Heart right ventricle (tissue), 16 donors: ENCODE measurements at regions not wholly inside any gene's neighbourhood (a gene's known extent, or its start where the extent isn't known, plus 50 kb on each side); places are given as distances from the start of the nearest gene placed in this dataset.
A peak's percentile ranks its signal among the peaks of the same experiment; 100 is the strongest.

ENCODE experiments used
- ATAC-seq, 8 donors: fragments of 200-7000 bp; cut with Tn5 transposase; one replicate each; pipeline ENCODE4 v1.9.1; 2020; ENCODE audit warnings: mild to moderate bottlenecking in 8 of 8, moderate library complexity in 8 of 8, moderate number of reproducible peaks in 1 of 8
- DNase-seq, 2 donors: peaks; one replicate each; pipeline ENCODE4 v3.0.0-alpha.2; 2020
- H3K27ac ChIP-seq, 10 donors: fragments of 200-600 bp; sonication (generic) in 2 of 10; one replicate each; pipeline versions ENCODE4 v1.5.0 to v1.8.0; 2020 to 2022; ENCODE audit warnings: mild to moderate bottlenecking in 3 of 10
- H3K27me3 ChIP-seq, 7 donors: fragments of 200-600 bp; one replicate each; pipeline ENCODE4 v1.8.0; 2021 to 2022; ENCODE audit warnings: mild to moderate bottlenecking in 2 of 7
- H3K36me3 ChIP-seq, 9 donors: fragments of 200-600 bp; sonication (generic) in 1 of 9; one replicate each; pipeline versions ENCODE4 v1.5.0 to v1.8.0; 2020 to 2022; ENCODE audit warnings: mild to moderate bottlenecking in 2 of 9
- H3K4me1 ChIP-seq, 9 donors: fragments of 200-600 bp; sonication (generic) in 1 of 9; one replicate each; pipeline versions ENCODE4 v1.5.0 to v1.8.0; 2020 to 2022; ENCODE audit warnings: mild to moderate bottlenecking in 4 of 9
- H3K4me3 ChIP-seq, 10 donors: fragments of 200-600 bp; sonication (generic) in 2 of 10; one replicate each; pipeline versions ENCODE4 v1.5.0 to v1.8.0; 2020 to 2022; ENCODE audit warnings: mild to moderate bottlenecking in 7 of 10, moderate library complexity in 2 of 10
- H3K9me3 ChIP-seq, 11 donors: fragments of 200-600 bp in 10 of 11; sonication (generic) in 2 of 11; one replicate each; pipeline versions ENCODE4 v1.5.0 to v1.8.0; 2013 to 2022; ENCODE audit warnings: mild to moderate bottlenecking in 2 of 11, control low read depth in 1 of 11, moderate library complexity in 1 of 11
- WGBS, 2 donors: extraction: QIAGEN DNeasy Blood & Tissue Kit; methylation state at CpG; one replicate each; pipeline ENCODE4 v1.1.7; 2013; ENCODE audit warnings: inconsistent platforms in 1 of 2; 5-methylcytosine and 5-hydroxymethylcytosine counted together
- intact Hi-C, 10 donors: fragments of 100-400 bp; cut with DNase I; formaldehyde crosslinking; loops; one replicate each; pipeline versions ENCODE4 v1.11.1 to v1.14.2; 2022
- TF ChIP-seq, protein P1 (sequence below), 9 donors: fragments of 200-600 bp; sonication (generic) in 2 of 9; IDR thresholded peaks; one replicate each; pipeline versions ENCODE4 v1.5.0 to v1.8.0; 2021 to 2022; ENCODE audit warnings: antibody characterized with exemption in 9 of 9, mild to moderate bottlenecking in 5 of 9, moderate library complexity in 1 of 9
- donor health status: Arrhythmogenic right ventricular cardiomyopathy.
- donor health status: ischemic (EF 13 %, LVEDD 7.1; RV severe dilation, severe dysfunction).
- donor health status: healthy with polysubstance abuse.
- donor health status: DM: no; HTN: yes; CAD: no.
- donor health status: DM: no; HTN: no; CAD: no.
- donor health status: ischemic (EF 25% LVEDD 6.9; RV normal size, moderate dysfunction).
- donor health status: ischemic (EF 25% LVEDD 5.7; RV mildly dilated, moderate dysfunction).
- donor health status: healthy.
- donor health status: DM: yes; HTN: yes; CAD: no.
- donor health status: Ischemic cardiomyopathy.
- donor health status: ischemic (EF 35%, LVEDD 5.7; RV mildly dilated, moderate dysfunction).
- donor health status: nonischemic (EF 11% LVEDD 7.7; RV severe dilation, severe dysfunction).
- donor health status: DM: yes; HTN: yes; CAD: no.
- donor health status: PGD.
- donor health status: ischemic (EF 29% LVEDD 5.4; RV normal size, mild dysfunction).
- donor health status: nonischemic (EF 23%, LVEDD 6.1; RV moderate dilation, normal function).

DNA sequence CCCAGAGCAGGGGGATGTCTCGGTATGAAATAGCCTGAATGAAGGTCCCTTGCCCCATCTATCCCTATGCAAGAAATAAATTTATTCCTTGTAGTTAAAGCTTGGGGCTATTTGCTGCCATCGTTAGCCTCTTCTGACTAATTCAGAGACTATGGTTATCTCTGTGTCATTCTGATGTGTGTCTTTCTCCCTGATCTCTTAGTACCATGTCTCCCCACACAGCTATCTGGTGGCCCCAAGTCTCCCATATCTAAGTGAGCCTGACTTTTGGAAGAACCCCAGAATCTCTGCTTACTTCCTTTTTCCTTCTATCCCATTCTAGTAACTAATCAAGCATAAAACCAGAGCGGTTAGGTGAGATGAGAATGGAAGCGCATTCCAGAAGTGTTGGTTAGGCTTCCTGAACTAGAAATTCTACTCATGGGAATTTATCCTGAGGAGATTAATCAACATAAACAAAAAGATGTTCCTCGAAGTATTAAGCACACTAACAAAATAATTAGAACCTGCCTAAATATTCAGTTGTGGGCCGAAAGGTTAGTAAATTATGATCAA lies 71.4 kb upstream of the BMAL1 start:
- ATAC-seq (no peak), DNase-seq (no peak)
- TF ChIP-seq, protein P1, sequence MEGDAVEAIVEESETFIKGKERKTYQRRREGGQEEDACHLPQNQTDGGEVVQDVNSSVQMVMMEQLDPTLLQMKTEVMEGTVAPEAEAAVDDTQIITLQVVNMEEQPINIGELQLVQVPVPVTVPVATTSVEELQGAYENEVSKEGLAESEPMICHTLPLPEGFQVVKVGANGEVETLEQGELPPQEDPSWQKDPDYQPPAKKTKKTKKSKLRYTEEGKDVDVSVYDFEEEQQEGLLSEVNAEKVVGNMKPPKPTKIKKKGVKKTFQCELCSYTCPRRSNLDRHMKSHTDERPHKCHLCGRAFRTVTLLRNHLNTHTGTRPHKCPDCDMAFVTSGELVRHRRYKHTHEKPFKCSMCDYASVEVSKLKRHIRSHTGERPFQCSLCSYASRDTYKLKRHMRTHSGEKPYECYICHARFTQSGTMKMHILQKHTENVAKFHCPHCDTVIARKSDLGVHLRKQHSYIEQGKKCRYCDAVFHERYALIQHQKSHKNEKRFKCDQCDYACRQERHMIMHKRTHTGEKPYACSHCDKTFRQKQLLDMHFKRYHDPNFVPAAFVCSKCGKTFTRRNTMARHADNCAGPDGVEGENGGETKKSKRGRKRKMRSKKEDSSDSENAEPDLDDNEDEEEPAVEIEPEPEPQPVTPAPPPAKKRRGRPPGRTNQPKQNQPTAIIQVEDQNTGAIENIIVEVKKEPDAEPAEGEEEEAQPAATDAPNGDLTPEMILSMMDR (IDR thresholded peaks at IDR 0.05) = no peak
- Histone ChIP-seq H3K27me3 (no peaks in the 10 kb centered on the region), H3K9me3 (peaks cover 0 to 6% (median 0%) of the 10 kb centered on the region in 11 donors), H3K36me3 (no peaks in the 10 kb centered on the region), H3K4me3 (no peak overlapping the region), H3K4me1 (peaks cover 0 to 31% (median 7%) of the 10 kb centered on the region in 9 donors), H3K27ac (no peak overlapping the region)
- intact Hi-C loops = no loop called here
- whole genome bisulfite sequencing, 2 donors = 80 to 81% methylated on average over 6 of the region's 6 CpGs

DNA sequence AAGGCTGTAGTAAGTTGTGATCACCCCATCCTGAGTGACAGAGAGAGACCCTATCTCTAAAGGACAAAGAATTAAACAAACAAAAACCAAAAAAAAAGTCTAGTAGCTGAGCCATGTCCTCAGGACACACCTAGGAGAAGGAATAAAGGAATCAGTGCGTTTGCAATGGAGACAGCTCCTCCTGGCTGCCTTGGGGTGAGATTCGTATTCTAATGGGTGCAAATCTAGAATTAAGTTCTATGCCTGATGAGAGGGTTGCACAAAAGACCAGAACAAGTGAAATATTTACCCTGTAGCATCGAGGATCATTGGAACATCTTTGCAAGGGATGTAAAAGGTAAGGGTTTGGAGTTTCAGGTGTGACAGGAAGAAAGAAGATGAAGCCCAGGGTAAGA lies 70.3 kb upstream of the BMAL1 start:
- Histone ChIP-seq H3K27ac (peak overlapping the region in 3 of 10 donors; percentile 58 to 79 (median 60)), H3K4me3 (peak overlapping the region in 7 of 10 donors; percentile 12 to 52 (median 40)), H3K9me3 (no peaks in the 10 kb centered on the region), H3K27me3 (peaks cover 0 to 4% (median 0%) of the 10 kb centered on the region in 7 donors), H3K36me3 (no peaks in the 10 kb centered on the region), H3K4me1 (peaks cover 0 to 31% (median 7%) of the 10 kb centered on the region in 9 donors)
- 81 to 87% methylated on average over 3 of the region's 3 CpGs for WGBS, 2 donors
- intact Hi-C loops = no loop called here
- TF ChIP-seq, protein P1 (IDR thresholded peaks at IDR 0.05) = no peak
- DNase-seq (no peak), ATAC-seq (no peak)

DNA sequence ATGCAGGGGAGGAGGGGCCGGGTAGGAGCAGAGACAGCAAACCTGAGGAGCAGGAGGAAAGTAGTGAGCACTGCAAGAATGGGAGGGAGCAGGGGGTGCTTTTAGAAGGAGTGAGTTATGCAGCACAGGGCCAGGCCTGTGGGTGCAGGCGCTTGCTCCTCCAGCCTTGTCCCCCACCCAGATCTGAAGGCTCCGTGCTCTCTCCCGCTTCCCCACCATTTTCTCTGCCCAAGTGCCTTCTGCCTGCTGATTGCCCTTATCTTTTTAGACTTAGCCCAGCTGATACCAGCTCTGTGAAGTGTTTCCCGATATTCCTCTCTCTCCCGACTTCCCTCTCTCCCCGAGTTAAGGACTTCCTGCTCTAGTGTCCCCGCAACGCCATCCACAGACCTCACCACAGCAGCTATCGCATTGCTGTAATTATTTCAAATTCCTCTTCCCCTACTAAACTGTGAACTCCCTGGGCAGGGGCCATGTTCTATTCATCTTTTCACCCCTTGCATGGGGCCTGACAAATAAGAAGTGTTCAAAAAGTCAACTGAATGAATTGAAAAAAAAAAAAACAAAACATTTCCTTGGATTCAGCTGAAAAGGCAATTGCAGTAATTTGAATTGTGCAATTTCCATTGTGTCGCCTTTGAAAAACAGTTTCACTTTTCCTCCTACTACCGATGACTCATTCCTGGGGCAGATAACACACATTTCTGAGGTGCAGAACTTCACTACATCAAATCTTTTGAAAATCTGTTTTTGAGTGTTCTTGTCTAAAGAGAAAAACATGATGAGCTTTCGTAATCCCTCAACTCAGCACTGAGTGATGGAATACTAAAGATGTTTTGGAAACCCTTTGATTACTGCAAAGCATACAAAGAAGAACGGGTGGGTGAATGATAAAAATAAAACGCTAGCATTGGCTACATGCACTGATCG lies 69.7 kb upstream of the BMAL1 start:
- H3K36me3 ChIP-seq = no peaks in the 10 kb centered on the region
- DNase-seq = no peak
- H3K4me3 ChIP-seq = peak overlapping the region in 9 of 10 donors; percentile 2 to 52 (median 39)
- peak overlapping the region in 7 of 10 donors; percentile 27 to 79 (median 58) for H3K27ac ChIP-seq
- peaks cover 0 to 7% (median 0%) of the 10 kb centered on the region in 7 donors for H3K27me3 ChIP-seq
- peaks cover 0 to 31% (median 7%) of the 10 kb centered on the region in 9 donors for H3K4me1 ChIP-seq
- H3K9me3 ChIP-seq = no peaks in the 10 kb centered on the region
- WGBS, 2 donors = 29 to 34% methylated on average over 16 of the region's 16 CpGs
- intact Hi-C loops = loop anchor here in 2 of 10 donors (2.0 kb wide), 1 partner anchor 137 kb away; no protein-coding TSS in a partner anchor
- ATAC-seq = peak in 7 of 8 donors; percentile 59 to 80 (median 66)
- TF ChIP-seq, protein P1 (IDR thresholded peaks at IDR 0.05) = no peak

DNA sequence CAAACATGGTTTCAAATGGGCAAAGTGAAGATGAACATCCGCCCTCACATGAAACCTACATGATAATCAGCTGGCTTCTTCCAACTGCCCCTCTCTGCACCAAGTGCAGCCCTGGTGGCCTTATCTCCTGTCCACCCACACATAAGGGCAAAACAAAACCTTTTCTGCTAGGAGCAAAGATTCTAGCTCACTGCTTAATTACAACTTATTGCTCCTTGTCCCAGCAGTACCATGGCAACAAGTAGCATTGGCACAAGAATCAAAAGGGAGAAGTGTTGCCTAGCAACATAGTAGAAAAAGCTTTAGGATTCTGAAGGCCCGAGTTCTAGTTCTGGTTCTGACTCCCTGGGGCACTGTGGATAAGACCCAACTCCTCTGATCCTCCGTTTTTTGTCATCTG lies 68.7 kb upstream of the BMAL1 start:
- intact Hi-C loops = loop anchor here in 2 of 10 donors (2.0 kb wide), 1 partner anchor 136 kb away; no protein-coding TSS in a partner anchor
- TF ChIP-seq, protein P1 (IDR thresholded peaks at IDR 0.05) = no peak
- H3K27ac ChIP-seq = peak overlapping the region in 1 of 10 donors; percentile 19
- DNase-seq = no peak
- H3K9me3 ChIP-seq = no peaks in the 10 kb centered on the region
- H3K27me3 ChIP-seq = peaks cover 0 to 7% (median 0%) of the 10 kb centered on the region in 7 donors
- WGBS, 2 donors = 78 to 79% methylated on average over 3 of the region's 3 CpGs
- peaks cover 0 to 31% (median 7%) of the 10 kb centered on the region in 9 donors for H3K4me1 ChIP-seq
- no peaks in the 10 kb centered on the region for H3K36me3 ChIP-seq
- no peak overlapping the region for H3K4me3 ChIP-seq
- ATAC-seq = no peak
